HG03139 (cell line): ENCODE measurements at regions not wholly inside any gene's neighbourhood (a gene's known extent, or its start where the extent isn't known, plus 50 kb on each side); places are given as distances from the start of the nearest gene placed in this dataset.
"Not testable (repeated sequence)": the region's sequence is repeated elsewhere in the genome, so short reads cannot be mapped to it uniquely, and the experiment has no call there.

Experiments used
- ATAC-seq: cut with Tn5 transposase; IDR thresholded peaks from one replicate; pipeline ENCODE4 v1.9.1; 2021; ENCODE audit not compliant: unreplicated experiment

DNA sequence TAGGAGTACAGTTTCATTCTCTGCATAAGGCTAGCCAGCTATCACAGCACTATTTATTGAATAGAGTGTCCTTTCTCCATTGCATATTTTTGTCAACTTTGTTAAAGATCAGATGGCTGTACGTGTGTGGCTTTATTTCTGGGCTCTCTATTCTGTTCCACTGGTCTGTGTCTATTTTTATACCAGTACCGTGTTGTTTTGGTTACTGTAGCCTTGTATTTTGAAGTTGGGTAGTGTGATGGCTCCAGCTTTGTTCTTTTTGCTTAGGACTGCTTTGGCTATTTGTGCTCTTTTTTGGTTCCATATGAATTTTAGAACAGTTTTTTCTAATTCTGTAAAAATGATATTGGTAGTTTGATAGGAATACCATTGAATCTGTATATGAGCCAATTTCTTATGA lies 182.1 kb upstream of the DIAPH2 start:
- ATAC-seq = no peak

DNA sequence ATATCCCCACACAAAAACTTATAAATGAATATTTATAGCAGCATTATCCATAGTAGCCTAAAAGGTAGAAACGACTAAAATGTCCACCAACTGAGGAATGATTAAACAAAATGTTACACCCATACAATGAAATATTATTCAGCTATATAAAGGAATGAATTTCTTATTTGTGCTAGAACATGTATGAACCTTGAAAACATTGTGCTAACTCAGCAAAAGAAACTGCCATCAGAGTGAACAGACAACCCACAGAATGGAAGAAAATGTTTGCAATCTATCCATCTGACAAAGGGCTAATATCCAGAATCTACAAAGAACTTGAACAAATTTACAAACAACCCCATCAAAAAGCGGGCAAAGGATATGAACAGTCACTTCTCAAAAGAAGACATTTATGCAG lies 155.3 kb upstream of the DIAPH2 start:
- not testable (repeated sequence) for ATAC-seq

DNA sequence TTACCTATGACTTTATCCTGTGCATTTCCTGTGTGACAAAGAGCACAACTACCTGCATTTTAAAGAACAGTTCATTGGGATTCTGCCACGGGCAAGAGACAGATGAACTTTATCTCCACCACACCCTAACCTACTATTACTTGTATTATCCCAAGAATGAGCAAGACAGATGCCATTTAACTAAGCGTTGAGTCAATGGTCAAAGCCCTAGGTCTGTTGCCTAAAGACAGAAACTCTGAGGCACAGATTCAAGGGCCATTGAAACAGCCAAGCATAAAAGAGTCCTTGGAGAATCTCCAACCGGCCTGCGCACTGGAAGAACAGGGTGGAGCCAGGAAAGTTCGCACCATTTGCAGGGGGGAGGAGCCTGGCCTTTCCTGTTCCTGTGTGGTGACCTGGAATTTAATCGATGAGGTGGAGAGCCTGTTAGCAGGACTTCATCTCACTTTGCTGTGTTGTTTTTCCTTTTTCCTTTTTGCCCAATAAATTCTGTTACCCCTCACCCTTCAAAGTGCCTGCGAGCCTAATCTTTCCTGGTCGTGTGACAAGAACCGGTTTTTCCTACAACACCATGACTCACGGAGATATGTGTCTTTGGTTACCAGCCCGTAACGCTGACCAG lies 146.4 kb upstream of the DIAPH2 start:
- ATAC-seq = no peak

DNA sequence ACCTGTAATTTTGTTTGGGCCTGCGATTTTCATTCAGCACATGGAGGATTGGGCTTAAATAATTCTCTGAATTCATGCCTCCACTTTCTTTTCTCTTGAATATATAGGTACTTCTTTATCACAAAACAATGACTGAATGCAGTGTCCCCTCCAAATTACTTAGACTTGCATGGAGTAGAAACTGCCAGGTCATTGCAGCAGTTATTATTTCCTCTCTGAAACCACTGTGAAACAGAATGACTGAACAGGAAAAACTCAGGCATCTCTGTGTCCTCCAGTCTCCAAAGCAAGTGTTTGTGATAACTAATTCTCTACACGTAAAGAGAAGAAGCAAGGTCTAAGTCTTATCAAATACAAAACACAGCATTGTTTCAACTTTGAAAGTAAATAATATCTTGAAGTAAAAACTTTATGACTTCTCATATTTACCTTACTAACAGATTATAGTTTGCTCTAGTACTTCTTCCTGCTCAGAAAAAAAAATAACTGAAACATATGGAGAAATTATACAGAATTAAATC lies 144.5 kb upstream of the DIAPH2 start:
- ATAC-seq = no peak

DNA sequence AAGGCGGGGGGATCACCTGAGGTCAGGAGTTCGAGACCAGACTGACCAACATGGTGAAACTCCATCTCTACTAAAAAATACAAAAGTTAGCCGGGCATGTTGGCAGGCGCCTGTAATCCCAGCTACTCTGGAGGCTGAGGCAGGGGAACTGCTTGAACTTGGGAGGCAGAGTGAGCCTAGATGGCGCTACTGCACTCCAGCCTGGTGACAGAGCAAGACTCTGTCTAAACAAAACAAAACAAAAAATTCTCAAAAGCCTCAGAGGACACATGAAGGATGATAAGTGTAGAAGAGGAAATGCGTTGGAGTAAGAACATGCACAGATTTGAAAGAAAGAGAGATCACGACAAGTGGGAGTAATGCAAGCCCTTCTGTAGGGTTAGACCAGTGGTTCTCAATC lies 138.4 kb upstream of the DIAPH2 start:
- ATAC-seq = not testable (repeated sequence)

DNA sequence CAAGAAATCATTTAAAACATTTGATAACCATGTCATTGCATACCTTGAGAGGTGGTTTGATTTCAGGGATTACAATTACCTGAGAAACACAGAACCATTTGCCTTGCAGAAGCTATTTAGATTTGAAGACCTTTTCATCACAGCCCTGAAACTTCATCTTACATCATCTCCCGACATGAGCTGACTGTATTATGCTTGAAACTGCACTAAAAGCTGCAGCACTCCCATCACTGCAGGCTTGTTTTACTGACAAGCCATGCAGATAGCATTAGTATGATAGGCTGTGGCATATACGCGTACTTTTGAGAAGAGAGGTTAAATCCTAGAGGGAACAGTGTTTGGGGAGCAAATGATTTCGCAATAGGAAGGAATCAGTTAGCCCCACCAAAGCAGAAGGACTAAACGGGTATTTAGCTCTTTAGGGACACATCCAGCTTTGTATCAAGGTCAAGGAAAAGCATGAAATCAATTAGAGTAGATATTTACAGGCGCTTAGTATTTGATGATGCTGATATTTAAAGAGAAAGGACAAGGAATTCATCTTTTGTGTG lies 133.2 kb upstream of the DIAPH2 start:
- ATAC-seq = no peak

DNA sequence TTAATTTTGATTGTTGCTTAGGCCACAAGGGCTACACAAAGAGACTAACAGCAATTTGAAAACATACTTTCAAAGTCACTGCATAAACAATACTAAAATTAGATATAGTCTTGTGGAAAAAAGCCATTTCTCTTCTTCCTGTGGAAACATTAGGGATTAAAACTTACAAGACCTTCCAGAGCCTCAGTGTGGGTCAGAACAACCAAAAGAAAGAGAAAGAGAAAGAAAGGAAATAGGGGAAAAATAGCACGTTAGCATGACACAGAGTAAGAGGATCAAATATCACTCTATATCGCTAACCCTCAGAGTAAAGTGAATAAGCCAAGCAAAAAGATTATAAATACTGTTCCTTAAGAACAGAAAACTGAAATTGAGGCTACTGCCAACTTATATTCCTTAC lies 127.8 kb upstream of the DIAPH2 start:
- ATAC-seq = no peak

DNA sequence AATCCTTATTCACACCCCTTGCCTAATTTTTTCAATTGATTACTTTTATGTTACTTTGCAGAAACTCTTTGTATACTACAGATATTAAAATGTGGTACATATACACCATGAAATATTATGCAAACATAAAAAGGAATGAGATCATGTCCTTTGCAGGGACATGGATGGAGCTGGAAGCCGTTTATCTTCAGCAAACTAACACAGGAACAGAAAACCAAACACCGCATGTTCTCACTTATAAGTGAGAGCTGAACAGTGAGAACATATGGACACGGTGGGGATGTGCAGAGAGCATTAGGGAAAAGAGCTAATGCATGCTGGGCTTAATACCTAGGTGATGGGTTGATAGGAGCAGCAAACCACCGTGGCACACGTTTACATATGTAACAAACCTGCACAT lies 123.5 kb upstream of the DIAPH2 start:
- not testable (repeated sequence) for ATAC-seq

DNA sequence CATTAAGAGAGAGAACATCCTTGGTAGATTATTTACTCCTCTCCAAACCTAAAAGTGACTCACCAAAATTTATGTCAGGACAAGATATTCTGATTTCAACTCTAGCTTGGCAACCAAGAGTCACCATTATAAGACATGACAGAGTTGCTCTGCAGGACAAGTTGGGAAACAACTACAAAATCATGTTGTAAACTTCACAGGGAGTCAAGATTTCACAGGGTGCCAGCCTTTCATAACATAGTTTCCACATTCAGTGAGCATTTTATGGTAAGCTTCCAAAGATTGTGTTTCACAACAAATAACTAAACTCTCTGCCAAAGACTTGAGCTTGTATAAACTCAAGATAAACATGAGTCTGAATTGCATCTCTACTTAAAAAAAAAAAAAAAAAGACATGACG lies 121.0 kb upstream of the DIAPH2 start:
- ATAC-seq = no peak

DNA sequence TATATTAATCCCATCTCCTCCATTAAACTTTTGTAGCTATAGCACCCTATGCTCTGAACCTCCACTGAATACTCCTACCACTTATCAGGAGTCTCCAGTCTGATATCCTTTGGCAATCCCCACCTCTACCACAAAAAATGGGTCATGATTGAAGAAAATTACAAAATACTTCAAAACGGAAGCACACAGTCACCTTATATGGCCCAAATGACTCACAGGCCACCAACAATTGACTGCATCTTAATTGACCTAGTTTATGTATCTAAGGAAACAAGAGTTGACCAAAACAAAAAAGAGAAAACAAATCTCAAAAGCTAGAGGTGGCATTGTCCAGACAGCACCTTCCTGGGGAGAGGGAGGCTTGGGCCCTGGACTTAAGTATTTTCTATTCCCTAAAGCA lies 120.0 kb upstream of the DIAPH2 start:
- no peak for ATAC-seq

DNA sequence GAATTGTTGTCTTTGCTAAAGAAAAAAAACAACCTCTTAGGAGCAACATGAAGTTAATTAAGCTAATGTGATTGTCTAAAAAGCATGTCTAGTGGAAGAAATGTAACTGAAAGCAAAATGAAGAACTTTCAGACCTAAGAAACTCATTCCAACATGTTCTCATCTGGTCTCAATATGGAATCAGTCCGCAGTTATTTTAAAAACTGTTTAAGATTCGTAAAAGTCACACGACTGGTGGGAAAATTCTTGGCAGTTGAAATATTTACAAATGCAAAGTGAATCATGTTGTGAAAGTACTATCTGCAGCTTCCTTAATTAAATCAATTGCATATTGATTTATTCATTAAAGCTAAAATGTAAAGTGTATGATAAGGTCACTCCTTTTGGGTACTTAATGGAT lies 117.8 kb upstream of the DIAPH2 start:
- no peak for ATAC-seq

DNA sequence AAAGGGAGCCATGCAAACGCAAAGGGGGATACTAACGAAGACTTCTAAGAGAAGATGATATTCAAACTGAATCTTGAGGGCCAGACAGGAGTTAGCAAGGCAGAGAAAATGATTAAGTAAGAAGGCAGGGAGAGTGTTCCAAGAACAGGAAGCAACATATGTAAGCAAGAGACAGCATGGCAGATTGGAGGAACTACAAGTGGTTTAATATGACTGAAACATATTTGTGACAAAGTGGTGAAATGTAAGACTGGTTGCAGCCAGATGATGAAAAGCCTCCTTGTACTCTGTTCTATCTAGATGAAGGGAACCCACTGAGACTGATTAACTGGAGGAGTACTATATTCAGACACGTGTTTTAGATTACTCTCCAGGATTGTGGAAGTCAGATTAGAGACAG lies 116.6 kb upstream of the DIAPH2 start:
- no peak for ATAC-seq

DNA sequence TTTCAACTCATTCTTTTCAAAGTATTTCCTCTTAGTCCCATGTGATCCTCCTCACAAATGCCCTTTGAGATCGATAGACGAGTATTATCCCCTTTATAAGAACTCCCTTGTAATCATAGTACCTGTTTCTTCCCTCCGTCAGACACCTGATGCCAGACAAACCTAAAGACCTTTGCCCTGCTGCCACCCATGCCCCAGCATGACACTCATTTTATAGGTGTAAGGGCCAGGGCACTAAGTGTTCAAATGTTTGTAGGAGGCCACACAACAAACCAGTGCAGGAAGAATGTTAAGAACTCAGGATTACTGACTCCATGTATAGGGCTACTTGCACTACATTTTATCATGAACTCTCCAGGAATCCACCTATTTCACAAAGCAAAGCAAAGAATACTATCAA lies 115.6 kb upstream of the DIAPH2 start:
- no peak for ATAC-seq

DNA sequence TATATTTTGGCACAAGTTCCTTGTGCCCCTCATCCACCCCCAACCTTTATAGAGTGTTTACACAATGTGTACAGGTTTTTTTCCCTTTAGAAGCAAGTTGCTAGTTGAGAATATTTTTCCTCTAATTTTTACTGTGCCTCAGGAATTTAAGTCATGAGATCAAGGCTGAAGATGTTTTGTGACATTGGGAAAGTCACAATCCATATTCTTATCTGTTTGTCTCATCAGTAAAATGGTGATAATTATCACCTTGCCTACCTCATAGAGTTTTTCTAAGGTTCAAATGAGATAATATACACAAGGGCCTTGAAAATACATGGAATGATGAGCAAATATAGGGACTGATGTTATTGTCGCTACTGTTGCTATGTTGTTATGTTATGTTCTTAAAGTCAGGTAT lies 109.6 kb upstream of the DIAPH2 start:
- ATAC-seq = no peak

DNA sequence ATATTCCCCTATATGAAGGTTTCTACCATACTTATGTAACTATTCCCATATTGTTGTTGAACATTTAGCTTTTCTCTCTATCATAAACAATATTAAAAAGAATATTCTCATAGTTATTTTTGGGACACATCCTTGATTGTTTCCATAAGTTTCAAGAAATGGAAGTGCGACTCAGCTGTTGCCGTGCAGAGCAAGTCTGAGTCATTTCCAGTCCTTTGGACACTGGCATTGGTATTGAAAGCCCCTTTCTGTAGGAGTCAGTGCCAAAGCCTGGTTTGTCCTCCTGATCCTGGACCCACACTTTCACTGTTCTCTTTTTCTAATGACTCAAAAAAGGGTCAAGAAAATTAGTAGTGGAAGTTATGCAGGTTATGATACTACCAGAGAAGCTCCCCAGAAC lies 108.3 kb upstream of the DIAPH2 start:
- no peak for ATAC-seq

DNA sequence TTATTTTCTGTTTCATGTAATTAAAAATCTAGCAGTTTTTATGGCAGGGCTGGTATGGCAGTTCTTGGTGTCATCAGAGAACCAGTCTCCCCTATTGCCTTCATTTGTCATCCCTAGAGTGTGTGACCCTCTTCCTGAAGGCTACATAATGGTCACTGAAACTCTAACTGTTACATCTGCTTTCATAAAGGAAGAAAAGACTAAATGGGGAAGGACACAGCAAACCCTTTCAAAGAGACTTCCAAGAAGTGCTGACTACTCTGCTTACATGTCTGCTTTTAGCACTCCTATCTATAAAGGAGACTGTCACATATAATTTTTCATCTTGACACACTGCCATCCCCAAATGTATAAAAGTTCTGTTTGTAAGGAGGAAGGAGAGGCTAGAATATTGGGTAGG lies 105.9 kb upstream of the DIAPH2 start:
- no peak for ATAC-seq

DNA sequence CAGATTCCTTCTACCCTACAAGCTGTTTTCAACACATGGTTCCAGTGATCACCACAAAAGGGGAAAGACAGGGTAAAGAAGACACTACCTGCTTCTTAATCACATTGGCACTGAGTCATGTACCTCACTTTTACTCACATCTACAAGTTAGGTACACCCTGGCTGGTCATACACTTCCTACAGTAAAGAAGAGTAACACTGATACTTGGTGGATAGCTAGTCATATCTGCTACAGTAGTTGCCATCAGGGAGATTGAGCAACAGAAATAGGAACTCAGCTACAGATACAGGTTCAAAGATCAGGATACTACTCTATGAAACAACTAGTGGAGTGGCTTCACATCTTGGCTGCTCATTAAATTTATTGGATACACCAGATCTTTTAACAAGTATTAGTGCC lies 105.4 kb upstream of the DIAPH2 start:
- ATAC-seq = no peak

DNA sequence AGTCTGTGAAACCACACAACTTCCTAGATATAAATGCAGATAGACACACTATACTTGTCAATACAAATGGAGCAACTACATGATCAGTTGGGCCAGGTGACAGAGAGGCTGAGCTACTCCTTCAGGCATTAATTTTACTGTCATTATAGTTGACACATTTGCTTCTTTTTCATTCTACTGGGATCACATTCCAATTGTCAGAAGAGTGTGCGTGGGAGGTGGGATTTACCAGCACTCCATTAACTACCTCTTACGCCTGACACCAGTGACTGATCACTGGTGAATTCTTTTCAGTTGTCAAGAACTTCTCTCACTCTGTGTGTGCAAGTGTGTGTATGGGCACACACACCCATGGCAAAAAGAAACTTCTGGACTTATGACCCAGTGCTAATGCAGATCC lies 94.2 kb upstream of the DIAPH2 start:
- no peak for ATAC-seq

DNA sequence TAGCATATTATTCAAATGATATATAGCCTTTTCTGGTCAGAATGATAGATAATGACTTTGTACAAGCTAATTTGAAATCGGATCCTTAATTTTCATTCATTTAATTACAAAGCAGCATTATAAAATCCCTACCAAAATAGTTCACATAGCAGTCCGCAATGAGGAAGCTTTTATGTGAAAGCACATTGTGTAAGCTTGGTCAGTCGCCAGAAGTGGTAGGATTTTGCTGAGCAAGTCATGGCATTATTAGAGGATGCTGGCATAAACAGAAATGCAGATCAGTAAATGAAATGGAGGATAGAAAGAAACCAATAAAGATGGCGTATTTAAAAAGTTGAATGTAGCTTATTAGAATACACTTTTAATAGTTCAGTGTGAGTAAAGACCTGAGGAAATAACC lies 93.2 kb upstream of the DIAPH2 start:
- ATAC-seq = no peak

DNA sequence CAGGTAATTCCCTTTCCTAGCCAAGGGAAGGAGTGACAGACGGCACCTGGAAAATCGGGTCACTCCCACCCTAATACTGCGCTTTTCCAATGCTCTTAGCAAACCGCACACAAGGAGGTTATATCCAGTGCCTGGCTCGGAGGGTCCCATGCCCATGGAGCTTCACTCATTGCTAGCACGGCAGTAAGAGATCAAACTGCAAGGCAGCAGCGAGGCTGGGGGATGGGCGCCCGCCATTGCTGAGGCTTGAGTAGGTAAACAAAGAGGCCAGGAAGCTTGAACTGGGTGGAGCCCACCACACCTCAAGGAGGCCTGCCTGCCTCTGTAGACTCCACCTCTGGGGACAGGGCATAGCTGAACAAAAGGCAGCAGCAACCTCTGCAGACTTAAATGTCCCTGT lies 86.8 kb upstream of the DIAPH2 start:
- ATAC-seq = not testable (repeated sequence)

DNA sequence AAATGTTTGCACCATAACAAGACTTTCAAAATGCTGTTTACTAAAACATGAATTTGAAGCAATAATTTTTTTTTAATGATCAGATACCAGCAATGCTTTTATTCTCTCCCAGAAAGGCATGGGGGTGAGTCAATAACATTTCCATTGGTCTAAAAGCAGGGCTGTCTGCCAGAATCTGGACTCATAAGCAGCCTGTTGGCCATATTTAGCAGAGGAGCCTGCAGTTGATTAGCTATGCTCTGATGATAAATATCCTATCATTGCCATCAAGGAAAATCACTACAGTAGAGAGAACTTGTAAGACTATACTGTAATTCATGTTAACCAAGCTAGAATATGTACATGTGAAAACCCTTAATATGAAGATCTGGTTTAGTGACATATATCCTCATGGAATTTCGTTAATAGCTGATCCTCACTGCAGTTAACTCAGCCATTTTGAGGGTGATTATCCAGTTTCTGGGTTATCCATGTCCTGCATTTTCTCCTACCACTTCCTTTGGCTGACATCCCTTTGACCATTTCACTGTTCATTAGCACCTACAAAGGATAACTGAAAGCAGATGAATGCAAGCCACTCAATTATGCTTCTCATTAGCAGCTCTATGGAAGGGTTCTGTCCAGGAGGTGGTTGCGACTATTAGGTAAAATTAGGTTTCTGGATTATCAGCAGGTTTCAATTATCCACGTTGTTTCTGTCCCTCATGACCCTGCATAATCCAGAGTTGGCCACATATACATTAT lies 72.9 kb upstream of the DIAPH2 start:
- no peak for ATAC-seq

DNA sequence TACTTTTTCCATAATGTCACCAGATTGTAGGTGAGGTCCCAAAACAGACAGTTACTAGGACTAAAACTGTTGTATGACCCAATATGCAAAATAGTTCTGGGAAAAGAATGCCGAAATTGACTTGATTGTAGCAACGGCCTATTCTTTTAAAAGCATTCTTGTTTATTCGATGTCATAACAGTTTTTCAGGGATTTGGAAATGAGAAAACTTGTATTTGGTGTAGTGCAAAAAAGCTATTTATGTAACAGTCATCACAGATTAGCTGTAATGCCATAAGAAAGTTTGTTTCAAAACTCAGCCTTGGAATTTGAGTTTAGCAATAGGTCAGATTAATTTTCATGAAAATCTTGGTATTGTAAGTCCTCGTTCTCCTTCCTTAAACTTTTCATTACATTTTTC lies 69.2 kb upstream of the DIAPH2 start:
- no peak for ATAC-seq
